HK-2 (cell line): ENCODE measurements at regions not wholly inside any gene's neighbourhood (a gene's known extent, or its start where the extent isn't known, plus 50 kb on each side); places are given as distances from the start of the nearest gene placed in this dataset.

ENCODE experiments used
- DNase-seq: peaks from one replicate; pipeline ENCODE4 v3.0.0-alpha.2; 2018; ENCODE audit not compliant: unreplicated experiment

DNA sequence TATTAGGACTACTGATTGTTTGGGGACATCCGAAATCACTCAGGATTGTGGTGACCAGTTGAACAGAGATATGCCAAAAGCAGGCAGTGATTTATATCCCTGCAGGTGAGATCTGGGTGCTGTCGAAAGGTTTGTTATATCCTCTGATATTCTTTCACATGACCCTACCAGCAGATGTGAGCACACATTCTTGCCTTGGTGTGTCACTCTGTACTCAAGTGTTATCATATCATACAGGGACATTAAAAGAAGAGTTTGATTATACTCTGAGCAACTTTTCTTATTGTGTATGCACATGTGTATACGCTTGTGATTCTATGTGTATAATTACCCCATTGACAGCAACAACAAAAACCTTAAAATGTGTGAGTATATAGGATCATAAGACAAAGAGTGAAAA, 381.2 kb upstream of the IGFBP7 start:
- no peak for DNase-seq

DNA sequence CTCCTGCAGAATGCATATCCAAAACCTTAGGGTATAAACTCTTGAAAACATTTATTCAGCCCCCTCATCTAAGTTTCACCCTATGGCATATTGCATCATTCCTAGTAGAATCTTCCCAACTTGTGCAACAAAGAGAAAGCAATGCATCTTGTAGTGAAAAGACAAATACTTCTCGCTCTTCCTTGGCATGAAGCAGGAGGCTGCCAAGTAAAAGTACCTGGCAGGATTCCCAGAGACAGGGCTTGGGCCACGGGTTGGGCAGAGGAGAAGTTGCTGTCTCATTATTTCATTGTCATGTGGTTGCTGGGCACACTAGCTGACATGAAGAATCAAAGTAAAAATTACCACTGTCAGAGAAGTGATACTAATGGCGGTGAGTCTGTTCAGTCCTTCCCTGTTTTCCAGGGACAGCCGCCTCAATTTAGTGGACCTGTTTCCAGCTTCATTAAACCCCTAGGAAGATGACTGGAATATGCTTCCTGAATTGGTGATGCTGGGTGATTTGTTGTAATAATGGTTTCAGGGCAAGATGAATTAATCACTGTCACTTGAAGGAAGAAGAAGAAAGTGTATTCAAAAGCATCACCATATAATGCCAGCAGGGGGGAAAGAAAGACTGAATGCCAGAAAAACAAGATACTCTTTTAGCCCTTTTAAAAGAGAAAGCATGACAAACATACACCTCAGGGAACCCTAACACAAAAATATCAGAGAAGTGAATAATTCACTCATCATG, 380.5 kb upstream of the IGFBP7 start:
- DNase-seq = no peak

DNA sequence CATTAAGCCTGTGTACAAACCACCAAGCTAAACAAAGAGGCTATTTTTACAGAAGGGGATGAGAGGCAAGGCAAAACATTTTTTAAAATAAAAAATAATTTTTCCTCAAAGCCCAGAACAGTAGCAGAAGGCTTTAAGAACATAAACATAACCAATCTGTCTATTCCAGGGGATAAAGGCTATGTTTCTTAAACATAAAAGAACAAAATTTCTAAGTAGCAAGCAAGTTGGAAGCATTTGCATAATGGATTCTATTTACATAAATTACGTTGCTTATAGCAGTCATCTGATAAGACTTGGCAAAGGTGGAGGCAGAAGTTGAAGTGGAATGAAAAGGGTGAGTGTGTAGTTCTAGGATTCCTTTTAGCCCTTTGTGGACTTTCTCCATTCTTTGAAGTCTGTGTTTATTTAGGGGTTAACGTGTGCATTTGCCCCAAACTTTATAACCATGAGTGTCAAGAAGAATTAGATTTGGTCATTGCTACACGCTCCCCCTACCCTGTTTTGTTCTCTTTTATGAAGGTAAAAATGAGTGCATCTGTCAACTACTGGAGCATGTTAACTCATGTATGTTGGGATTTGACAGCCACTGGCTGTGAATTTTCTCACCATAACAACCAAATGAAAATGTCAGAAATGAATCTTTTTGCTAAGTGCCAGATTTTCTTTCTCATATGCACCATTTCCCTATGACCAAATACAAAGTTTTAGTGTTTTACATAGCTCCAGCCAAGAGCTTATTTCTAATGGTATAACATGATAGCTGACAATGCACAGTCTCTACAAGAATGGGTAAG, 378.4 kb upstream of the IGFBP7 start:
- no peak for DNase-seq

DNA sequence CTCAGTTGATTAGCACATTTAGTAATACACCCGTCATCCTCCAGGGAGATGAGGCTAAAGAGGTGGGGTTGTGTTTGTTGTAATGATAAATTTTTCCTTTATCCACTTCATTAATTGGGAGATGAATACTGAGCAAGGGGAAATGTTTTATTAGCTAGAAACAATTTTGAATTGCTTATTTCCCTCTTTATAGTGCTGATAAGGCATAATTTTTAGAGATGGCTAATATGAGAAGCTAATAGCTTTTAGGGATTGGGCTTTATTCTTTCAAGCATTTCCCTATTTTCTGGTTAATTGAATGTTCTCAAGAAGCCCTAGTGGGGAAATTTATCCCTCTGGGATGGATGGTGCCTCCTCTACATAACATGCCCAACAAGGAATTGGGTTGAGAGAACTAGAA, 365.2 kb upstream of the IGFBP7 start:
- DNase-seq = no peak

DNA sequence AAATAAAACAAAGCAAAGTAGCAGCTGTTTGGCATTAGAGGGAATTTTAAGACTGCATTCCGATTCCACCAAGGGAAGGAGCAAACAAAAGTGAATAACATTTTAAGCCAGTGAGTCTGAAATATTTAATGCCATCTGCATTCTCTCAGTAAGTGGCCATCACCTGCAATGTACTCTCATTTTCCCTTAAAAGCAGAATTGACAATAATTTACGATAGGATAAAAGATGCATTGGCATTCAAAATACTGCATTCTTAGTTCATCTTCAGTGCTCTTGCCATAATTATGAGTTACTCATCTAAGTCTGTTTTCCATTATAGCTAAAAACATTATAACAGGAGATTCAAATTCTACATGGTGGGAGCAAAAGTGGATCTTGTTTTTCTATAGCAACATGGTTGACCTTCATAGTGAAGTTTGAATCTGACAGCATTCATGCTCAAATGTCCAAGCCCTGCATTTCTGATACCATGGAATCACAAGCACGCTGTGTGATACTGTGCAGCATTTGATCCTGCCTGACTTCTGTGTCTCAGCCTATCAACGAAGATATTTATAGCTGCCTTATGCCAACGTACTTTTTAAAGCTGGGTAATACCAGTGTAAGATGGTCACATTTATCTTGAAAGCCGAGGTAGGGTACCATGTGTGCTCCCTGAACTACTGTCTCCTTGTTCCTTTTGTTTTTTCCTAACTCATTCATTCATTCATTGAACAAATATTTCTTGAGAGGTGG, 355.3 kb upstream of the IGFBP7 start:
- DNase-seq = no peak

DNA sequence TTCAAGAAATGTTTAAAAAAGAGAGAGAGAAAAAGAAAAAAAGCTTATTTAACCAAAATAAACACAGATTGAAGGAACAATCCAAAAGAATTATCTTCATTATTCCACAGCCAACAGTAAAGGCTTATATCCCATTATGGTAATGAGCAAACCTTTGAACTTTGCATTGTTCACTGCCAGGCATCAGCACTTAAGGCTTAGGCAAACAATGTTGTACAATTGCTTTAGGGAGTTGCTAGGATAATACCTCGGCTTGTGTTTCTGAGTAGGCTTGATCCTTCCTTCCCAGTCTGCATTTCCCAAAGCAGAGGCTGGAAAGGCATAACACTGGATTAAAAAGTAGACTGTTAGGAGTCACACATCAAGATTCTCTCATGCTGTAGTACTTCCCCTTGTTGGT, 352.7 kb upstream of the IGFBP7 start:
- no peak for DNase-seq

DNA sequence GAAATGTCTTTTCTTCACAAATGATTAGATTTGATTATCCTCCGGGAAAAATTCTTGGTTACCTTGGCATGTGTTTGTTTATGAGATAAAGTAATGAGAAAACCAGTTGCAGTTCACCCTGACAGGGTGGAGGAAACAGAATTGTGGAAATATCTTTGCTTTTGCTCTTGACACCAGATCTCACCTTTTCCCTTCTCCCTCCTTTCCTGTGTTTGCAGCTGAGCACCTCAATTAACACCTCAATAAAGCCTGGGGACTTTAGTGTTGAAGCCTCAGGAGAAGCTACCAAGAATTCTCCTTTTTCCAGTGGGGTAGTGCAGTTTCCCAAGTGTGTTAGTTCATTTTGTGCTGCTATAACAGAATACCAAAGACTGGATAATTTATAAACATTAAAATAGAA, 350.8 kb upstream of the IGFBP7 start:
- DNase-seq = no peak

DNA sequence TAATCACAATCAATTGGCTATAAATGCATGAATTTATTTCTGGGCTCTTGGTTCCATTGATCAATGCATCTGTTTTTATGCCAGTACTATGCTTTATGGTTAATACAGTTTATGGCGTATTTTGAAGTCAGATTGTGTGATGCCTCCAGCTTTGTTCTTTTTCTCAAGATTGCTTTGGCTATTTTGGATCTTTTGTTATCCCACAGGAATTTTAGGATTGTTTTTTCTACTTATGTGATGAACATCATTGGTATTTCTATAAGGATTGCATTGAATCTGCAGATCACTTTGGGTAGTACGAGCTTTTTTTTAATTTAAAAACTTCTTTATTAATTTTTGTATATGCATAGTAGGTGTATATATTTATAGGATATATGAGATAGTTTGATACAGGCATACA, 338.7 kb upstream of the IGFBP7 start:
- no peak for DNase-seq

DNA sequence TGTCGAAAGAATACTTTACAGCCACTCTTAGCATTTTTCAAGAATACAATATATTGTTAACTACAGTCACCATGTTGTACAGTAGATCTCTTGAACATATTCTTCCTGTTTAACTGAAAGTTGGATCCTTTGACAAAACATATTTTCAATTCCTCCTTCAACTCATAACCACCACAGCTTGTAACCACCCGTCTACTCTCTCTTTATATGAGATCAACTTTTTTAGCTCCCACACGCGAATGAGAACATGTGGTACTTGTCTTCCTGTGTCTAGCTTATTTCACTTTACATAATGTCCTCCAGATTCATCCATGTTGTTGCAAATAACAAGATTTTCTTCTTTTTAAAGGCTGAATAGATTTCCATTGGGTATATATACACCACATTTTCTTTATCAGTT, 338.3 kb upstream of the IGFBP7 start:
- DNase-seq = no peak

DNA sequence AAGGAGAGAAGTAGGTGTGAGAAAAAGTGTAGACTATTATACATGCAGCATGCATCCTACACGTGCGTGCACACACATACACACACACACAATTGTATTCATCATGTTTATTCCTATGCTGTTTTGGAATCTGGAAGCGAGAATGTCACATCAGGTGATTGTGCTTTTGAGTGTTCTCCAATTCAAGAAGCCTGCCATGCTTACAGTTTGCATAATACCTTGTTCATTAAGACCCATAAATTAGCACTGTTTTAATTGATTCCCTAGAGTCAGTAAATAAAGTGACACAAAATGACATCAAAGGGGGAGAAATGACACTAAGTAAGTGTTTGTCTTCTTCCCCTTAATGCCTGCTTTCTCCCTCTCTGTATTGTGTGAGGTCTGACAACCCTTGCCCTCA, 336.1 kb upstream of the IGFBP7 start:
- DNase-seq = no peak

DNA sequence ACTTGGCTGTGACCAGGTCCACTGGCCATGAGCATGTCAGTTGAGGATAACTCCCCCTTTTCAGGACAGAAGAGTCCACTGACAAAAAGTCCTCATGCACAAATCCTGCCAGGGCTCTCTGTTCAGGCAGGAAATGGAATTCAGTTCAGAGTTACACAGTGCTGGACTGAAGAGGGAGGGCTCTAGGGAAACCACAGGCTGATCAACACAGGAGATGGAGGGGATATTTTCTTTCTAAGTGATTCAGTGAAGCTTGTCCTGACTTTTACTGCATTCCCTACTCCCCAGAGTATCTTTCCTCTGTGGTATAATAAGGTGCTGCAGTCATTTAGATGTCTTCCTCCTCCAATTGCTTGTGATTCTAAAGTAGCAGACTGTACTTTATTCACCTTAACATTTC, 335.5 kb upstream of the IGFBP7 start:
- DNase-seq = no peak

DNA sequence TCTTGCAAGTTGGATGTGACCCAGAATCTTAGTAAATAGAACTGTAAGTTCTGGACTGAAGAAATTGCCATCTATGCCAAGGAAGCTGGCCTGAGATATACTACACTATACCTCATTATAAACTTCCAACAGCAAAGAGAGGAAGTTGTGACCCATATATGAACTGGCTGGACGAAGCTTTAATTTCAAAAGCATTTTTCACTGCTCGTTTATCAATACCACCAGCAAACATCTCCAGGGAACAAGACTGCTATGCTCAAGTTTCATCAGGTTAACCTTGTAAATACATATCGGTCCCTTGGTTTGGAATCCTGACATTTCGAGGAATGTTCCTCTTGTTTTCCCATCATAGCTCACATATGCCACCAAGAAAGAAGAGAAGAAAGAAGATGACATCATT, 334.5 kb upstream of the IGFBP7 start:
- DNase-seq = no peak

DNA sequence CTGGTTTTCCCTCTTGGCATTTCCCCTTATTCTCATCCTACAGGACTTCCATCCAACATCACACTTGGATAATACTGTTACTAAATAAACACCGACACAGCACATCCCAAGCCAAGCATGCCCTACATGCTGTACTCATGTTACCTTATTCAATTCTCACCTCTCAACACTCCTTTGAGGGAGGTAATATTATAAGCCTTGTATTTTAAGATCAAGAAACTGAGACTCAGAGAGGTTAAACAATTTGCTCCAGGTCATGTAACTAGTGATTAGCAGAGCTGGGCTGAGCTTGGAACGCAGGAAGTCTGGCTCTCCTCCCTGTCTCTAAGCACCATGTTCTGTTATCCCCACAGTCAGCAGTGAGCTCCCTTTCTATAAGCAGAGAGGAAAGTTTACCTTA, 333.6 kb upstream of the IGFBP7 start:
- no peak for DNase-seq

DNA sequence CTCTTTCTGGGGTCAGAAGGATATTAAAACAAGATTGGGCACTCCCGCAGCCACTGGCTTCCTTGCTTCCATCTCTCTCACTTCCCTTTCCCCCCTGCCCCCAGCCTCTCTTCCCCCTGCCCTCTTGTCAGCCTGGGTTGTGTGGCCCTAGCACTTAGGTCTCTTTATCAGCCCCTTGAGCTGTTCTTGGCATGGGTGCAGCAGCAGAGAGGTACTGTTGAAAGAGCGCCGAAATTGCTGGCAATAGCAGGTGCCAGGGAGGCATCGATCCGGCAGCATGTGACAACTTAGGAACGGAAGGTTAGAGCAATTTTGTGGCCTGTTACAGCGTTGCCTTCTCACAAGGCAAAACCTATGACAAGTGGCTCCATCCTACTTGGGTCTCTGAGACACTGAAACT, 333.1 kb upstream of the IGFBP7 start:
- no peak for DNase-seq

DNA sequence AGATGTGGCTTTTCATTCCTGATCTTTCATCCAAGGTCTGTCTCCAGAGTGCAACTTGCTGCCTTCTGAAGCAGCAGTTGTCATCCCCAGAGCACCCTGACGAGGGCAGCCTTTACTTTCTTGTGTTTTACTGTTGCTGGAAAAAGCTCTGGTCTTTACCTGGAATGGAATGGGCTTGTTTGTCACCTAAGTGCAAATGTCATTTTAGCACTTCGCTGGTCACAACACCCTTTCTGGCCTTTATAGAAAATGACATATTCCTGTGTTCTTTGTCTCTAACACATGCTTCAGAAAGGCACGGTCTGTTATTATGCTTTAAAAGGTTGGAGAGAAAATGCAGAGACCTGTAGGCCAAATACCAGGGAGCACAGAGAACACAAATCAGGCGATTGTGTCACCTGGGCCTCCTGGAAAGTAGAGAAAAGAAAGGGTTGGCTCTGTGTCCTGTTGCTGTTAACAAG, 332.7 kb upstream of the IGFBP7 start:
- DNase-seq = peak; percentile 20

DNA sequence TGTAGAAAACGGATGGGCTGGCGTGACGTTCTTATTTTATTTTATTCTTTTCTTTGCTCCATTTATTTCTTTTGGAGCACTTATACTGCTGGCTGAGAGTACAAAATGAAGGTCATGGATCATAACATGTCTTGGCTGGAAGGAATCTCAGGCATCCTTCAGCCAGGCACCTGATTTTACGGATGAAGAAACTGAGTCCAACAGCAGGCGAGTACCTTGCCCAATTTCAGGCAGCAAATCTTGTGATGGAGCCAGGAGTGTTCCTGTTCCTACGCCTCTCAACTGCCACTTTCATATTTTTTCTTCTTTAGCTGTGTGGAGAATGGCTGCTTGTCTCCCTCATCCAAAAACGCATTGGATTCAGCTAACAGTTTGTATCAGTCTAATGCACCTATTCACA, 332.1 kb upstream of the IGFBP7 start:
- DNase-seq = no peak

DNA sequence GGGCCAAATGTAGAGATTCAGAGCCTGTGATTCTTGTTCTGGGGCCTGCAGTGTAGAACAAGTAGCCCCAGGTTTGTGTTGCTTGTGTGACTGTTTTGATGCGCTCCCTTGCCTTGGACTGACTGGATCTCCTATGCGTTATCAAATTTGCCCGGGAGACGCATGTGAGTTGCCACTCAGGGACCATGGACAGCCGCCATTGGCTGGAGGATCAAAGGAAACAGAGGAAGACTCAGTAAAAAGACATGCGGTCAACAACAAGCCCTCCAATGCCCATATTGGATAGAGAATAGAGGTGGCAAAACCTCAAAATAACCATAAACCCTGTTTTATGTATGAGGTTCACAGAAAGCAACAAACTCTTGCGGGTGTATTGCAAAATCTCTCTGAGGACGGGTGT, 327.5 kb upstream of the IGFBP7 start:
- no peak for DNase-seq

DNA sequence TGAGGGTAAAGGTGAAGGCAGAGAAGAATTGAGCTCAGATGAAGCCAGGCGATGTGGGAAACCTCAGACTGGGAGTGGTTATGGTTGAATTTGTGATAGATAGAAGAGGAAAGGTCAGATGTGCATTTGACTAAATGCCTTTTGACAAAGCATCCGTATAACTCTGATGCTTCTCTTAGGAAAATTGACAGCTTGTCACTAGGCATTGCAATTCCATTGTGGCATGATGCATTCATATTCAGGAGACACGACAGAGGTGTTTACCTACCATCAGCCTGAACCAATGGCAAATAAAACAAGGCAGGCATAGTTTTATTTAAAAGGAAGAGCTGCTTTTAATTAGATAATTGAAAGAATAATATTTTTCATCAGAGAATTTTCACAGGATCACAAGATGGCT, 325.1 kb upstream of the IGFBP7 start:
- no peak for DNase-seq

DNA sequence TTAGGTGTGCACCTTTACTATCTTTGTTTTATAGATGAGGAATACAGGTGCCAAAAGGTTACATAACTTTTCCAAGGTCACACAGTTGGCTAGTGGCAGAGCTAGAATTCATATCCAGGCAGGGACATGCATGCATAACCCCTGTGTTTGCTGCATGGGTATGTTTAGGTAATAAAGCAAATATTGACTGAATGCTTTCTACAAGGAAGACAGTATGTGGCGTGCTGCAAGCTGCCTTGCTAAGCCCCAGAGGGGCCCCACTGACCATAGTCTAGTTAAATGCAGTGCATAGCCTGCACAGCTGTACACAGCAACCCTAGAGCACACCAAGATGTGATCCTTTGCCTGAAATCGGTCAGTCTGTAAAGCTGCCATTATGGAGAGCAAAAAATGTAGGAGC, 320.5 kb upstream of the IGFBP7 start:
- DNase-seq = no peak

DNA sequence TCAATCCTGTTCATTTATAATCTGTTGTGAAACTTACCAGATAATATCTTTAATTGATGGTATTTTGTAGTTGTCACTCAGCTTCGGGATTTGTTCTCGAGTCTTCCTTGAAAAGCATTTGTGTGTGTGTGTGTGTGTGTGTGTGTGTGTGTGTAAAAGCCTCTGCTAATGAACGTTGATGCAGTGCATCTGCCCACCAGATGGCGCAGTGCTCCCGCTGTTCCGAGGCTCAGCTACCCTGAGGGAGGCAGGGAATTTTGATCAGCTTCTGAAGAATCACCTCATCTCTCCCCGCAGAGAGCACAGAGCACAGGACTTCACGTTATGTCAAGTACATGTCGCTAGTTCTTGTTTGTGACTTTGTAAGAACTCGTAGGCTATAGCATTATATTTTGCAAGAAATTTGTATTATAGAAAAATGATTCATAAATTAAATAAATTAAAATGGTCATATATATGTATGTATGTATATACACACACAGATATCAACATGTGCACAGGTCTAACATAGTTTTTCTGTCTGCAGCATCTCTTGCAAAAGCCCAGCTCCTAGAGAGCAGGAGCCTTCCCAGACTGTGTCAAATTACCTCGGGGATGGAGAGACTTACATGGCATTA, 316.7 kb upstream of the IGFBP7 start:
- DNase-seq = peak; percentile 72

DNA sequence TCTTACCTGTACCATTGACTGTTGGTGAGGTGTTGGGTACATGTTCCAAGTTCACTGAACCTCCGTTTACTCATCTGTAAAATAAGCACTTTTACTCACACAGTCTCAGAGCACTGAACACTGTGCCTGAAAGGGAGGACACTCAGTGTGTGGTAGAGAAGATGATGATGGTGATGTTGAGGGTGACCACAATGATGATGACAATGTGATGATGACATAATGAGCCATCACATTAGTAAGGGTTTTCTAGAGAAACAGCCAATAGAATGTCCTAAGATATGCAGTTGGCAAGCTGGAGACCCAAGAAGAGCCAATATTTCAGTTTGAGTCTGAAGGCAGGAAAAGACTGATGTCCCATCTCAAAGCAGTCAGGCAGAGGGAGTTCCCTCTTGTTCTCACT, 315.4 kb upstream of the IGFBP7 start:
- no peak for DNase-seq

DNA sequence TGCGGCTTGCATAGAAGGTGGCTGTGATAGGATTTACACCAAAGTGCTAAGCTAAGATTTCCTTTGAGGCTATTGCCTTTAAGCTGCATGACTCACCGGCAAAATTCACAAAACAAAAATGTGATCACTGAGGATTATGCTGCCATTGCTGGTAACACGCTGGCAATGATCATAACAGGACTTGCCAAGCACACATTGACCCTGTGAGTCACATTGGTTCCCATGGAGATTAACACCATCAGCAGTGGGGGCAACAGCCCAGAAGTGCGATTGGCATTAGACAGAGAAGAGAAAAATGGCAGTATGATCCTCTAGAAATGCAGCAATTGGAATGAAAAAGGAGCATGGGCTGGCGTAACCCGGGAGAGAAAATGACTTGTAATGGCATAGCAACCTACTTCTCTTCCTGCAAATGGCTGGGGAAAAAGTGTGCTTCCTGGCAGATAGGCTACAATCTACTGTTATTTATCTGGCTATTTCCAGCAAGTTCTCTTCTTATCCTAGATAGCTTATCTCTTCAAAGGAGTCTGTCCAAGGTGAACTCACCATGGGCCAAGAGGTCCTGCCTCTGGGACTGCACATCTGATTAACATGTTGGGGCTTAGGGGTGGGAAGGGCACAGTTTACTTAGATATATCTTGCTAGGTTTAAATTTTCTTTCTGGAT, 314.2 kb upstream of the IGFBP7 start:
- no peak for DNase-seq
